K562 (cell line): ENCODE measurements at regions not wholly inside any gene's neighbourhood (a gene's known extent, or its start where the extent isn't known, plus 50 kb on each side); places are given as distances from the start of the nearest gene placed in this dataset.

Source experiments
- E2F3 ChIP-seq: fragments of 250-450 bp; sonication (Bioruptor Pico); IDR thresholded peaks from 2 replicates; pipeline ENCODE4 v1.4.0; 2020; ENCODE audit warnings: mild to moderate bottlenecking
- NEUROD1 ChIP-seq: fragments of 150-350 bp; IDR thresholded peaks from 2 replicates; pipeline ENCODE4 v1.6.1; 2014; ENCODE audit warnings: borderline replicate concordance, low read length, low read depth; ENCODE audit not compliant: partially characterized antibody
- PRMT5 ChIP-seq: sonication (generic); formaldehyde crosslinking; IDR thresholded peaks from 2 replicates; pipeline ENCODE4 v1.5.0; 2020; ENCODE audit warnings: missing genetic modification reagents
- RBM14 ChIP-seq: fragments of 200-400 bp; formaldehyde crosslinking; IDR thresholded peaks from 2 replicates; pipeline ENCODE4 v1.6.1; 2018; ENCODE audit warnings: low read depth, mild to moderate bottlenecking, low read length, moderate library complexity, borderline replicate concordance; ENCODE audit not compliant: insufficient read depth
- SMARCB1 ChIP-seq: IDR thresholded peaks from 2 replicates; pipeline ENCODE4 v1.6.1; 2011; ENCODE audit warnings: improper control_type of control experiment, low read depth; ENCODE audit not compliant: insufficient read length
- TCF7 ChIP-seq: sonication (generic); IDR thresholded peaks from 2 replicates; pipeline ENCODE4 v1.6.1; 2016; ENCODE audit warnings: antibody characterized with exemption, borderline replicate concordance
- ZNF79 ChIP-seq: fragments of 250-450 bp; sonication (Bioruptor Pico); IDR thresholded peaks from 2 replicates; pipeline ENCODE4 v1.4.0; 2020; ENCODE audit warnings: low read depth, mild to moderate bottlenecking, moderate library complexity
- TF ChIP-seq, protein P1 (sequence below): fragments of 200-600 bp; sonication (generic); IDR thresholded peaks from one replicate; pipeline ENCODE4 v1.6.1; 2012; ENCODE audit warnings: mild to moderate bottlenecking, low read depth, low read length, inconsistent platforms
- TF ChIP-seq, protein P2 (sequence below): fragments of 450-650 bp; formaldehyde crosslinking; IDR thresholded peaks from 2 replicates; pipeline ENCODE4 v1.4.0; 2020; ENCODE audit warnings: mild to moderate bottlenecking, moderate library complexity
- TF ChIP-seq, protein P3 (sequence below), 2 experiments: fragments of 250-450 bp in 1 of 2; fragments of 450-650 bp in 1 of 2; sonication (Bioruptor Pico) in 1 of 2; IDR thresholded peaks; 2 replicates each; pipeline versions ENCODE4 v1.6.1 to v1.8.0; 2016 to 2021; ENCODE audit warnings: mild to moderate bottlenecking in 2 of 2, moderate library complexity in 2 of 2, missing compliant biosample characterization in 1 of 2, missing genetic modification characterization in 1 of 2
- TF ChIP-seq, protein P4 (sequence below): fragments of 250-450 bp; sonication (Bioruptor Pico); IDR thresholded peaks from 2 replicates; pipeline ENCODE4 v1.4.0; 2020; ENCODE audit warnings: mild to moderate bottlenecking, moderate library complexity, borderline replicate concordance

DNA sequence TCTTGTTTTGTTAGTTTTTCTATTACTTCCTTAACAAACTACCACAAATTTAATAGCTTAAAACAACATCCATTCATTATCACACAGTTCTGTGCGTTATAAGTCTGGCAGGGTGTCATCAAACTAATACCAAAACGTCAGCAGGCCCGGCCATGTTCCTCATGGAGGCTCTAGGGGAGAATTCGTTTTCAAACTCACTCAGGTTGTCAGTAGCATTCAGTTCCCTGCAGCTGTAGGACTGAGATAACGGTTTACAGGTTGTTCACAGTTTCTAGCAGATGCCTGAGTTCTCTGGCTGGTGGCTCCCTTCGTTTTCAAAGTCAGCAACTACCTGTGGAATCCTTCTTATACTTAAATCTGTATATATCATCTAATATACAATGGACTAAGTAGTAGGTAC is 72.5 kb upstream of the PRSS16 start (continued):
- TF ChIP-seq, protein P1, sequence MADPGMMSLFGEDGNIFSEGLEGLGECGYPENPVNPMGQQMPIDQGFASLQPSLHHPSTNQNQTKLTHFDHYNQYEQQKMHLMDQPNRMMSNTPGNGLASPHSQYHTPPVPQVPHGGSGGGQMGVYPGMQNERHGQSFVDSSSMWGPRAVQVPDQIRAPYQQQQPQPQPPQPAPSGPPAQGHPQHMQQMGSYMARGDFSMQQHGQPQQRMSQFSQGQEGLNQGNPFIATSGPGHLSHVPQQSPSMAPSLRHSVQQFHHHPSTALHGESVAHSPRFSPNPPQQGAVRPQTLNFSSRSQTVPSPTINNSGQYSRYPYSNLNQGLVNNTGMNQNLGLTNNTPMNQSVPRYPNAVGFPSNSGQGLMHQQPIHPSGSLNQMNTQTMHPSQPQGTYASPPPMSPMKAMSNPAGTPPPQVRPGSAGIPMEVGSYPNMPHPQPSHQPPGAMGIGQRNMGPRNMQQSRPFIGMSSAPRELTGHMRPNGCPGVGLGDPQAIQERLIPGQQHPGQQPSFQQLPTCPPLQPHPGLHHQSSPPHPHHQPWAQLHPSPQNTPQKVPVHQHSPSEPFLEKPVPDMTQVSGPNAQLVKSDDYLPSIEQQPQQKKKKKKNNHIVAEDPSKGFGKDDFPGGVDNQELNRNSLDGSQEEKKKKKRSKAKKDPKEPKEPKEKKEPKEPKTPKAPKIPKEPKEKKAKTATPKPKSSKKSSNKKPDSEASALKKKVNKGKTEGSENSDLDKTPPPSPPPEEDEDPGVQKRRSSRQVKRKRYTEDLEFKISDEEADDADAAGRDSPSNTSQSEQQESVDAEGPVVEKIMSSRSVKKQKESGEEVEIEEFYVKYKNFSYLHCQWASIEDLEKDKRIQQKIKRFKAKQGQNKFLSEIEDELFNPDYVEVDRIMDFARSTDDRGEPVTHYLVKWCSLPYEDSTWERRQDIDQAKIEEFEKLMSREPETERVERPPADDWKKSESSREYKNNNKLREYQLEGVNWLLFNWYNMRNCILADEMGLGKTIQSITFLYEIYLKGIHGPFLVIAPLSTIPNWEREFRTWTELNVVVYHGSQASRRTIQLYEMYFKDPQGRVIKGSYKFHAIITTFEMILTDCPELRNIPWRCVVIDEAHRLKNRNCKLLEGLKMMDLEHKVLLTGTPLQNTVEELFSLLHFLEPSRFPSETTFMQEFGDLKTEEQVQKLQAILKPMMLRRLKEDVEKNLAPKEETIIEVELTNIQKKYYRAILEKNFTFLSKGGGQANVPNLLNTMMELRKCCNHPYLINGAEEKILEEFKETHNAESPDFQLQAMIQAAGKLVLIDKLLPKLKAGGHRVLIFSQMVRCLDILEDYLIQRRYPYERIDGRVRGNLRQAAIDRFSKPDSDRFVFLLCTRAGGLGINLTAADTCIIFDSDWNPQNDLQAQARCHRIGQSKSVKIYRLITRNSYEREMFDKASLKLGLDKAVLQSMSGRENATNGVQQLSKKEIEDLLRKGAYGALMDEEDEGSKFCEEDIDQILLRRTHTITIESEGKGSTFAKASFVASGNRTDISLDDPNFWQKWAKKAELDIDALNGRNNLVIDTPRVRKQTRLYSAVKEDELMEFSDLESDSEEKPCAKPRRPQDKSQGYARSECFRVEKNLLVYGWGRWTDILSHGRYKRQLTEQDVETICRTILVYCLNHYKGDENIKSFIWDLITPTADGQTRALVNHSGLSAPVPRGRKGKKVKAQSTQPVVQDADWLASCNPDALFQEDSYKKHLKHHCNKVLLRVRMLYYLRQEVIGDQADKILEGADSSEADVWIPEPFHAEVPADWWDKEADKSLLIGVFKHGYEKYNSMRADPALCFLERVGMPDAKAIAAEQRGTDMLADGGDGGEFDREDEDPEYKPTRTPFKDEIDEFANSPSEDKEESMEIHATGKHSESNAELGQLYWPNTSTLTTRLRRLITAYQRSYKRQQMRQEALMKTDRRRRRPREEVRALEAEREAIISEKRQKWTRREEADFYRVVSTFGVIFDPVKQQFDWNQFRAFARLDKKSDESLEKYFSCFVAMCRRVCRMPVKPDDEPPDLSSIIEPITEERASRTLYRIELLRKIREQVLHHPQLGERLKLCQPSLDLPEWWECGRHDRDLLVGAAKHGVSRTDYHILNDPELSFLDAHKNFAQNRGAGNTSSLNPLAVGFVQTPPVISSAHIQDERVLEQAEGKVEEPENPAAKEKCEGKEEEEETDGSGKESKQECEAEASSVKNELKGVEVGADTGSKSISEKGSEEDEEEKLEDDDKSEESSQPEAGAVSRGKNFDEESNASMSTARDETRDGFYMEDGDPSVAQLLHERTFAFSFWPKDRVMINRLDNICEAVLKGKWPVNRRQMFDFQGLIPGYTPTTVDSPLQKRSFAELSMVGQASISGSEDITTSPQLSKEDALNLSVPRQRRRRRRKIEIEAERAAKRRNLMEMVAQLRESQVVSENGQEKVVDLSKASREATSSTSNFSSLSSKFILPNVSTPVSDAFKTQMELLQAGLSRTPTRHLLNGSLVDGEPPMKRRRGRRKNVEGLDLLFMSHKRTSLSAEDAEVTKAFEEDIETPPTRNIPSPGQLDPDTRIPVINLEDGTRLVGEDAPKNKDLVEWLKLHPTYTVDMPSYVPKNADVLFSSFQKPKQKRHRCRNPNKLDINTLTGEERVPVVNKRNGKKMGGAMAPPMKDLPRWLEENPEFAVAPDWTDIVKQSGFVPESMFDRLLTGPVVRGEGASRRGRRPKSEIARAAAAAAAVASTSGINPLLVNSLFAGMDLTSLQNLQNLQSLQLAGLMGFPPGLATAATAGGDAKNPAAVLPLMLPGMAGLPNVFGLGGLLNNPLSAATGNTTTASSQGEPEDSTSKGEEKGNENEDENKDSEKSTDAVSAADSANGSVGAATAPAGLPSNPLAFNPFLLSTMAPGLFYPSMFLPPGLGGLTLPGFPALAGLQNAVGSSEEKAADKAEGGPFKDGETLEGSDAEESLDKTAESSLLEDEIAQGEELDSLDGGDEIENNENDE, result no peak
- peak; percentile 50 for TF ChIP-seq SMARCB1
- no peak for TF ChIP-seq PRMT5 (CRISPR knock-in tag)
- TF ChIP-seq, protein P2, sequence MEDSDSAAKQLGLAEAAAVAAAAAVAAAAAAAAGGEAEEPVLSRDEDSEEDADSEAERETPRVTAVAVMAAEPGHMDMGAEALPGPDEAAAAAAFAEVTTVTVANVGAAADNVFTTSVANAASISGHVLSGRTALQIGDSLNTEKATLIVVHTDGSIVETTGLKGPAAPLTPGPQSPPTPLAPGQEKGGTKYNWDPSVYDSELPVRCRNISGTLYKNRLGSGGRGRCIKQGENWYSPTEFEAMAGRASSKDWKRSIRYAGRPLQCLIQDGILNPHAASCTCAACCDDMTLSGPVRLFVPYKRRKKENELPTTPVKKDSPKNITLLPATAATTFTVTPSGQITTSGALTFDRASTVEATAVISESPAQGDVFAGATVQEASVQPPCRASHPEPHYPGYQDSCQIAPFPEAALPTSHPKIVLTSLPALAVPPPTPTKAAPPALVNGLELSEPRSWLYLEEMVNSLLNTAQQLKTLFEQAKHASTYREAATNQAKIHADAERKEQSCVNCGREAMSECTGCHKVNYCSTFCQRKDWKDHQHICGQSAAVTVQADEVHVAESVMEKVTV (CRISPR knock-in tag), result no peak
- TF ChIP-seq NEUROD1, result no peak
- TF ChIP-seq E2F3 (CRISPR knock-in tag), result no peak
- TF ChIP-seq ZNF79 (CRISPR knock-in tag), result no peak
- no peak for TF ChIP-seq TCF7
- TF ChIP-seq, protein P3, sequence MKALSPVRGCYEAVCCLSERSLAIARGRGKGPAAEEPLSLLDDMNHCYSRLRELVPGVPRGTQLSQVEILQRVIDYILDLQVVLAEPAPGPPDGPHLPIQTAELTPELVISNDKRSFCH (CRISPR knock-in tag; IDR thresholded peaks at IDR 0.05), result no peak
- TF ChIP-seq, protein P3 (tag; IDR thresholded peaks at IDR 0.05), result no peak
- TF ChIP-seq, protein P4, sequence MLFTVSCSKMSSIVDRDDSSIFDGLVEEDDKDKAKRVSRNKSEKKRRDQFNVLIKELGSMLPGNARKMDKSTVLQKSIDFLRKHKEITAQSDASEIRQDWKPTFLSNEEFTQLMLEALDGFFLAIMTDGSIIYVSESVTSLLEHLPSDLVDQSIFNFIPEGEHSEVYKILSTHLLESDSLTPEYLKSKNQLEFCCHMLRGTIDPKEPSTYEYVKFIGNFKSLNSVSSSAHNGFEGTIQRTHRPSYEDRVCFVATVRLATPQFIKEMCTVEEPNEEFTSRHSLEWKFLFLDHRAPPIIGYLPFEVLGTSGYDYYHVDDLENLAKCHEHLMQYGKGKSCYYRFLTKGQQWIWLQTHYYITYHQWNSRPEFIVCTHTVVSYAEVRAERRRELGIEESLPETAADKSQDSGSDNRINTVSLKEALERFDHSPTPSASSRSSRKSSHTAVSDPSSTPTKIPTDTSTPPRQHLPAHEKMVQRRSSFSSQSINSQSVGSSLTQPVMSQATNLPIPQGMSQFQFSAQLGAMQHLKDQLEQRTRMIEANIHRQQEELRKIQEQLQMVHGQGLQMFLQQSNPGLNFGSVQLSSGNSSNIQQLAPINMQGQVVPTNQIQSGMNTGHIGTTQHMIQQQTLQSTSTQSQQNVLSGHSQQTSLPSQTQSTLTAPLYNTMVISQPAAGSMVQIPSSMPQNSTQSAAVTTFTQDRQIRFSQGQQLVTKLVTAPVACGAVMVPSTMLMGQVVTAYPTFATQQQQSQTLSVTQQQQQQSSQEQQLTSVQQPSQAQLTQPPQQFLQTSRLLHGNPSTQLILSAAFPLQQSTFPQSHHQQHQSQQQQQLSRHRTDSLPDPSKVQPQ (CRISPR knock-in tag), result no peak
- no peak for TF ChIP-seq RBM14
